GM12878 (cell line): ENCODE measurements at regions not wholly inside any gene's neighbourhood (a gene's known extent, or its start where the extent isn't known, plus 50 kb on each side); places are given as distances from the start of the nearest gene placed in this dataset.

ENCODE experiments used
- ATAC-seq: fragments of 200-7000 bp; cut with Tn5 transposase; 3 replicates; pipeline ENCODE4 v1.9.1; 2020; ENCODE audit warnings: mild to moderate bottlenecking, moderate library complexity
- BruUV-seq: library from RNA; stranded (reverse); fragments of 400-500 nt; replicated peaks from 2 replicates; lab custom pipeline; 2021; lab: Mats Ljungman, UMichigan
- CTCF ChIA-PET: fragments of 300-600 bp; sonication (Branson Sonifier 250); formaldehyde crosslinking; extraction: SDS; loops from one replicate; lab custom pipeline; 2021; ENCODE audit warnings: inconsistent platforms; lab: Yijun Ruan, JAX
- POLR2A ChIA-PET: fragments of 350-600 bp; formaldehyde crosslinking; extraction: SDS; loops from one replicate; lab custom pipeline; 2021; ENCODE audit warnings: inconsistent platforms; lab: Charles Lee
- RAD21 ChIA-PET: fragments of 300-600 bp; sonication (Branson Sonifier 250); formaldehyde crosslinking; loops from one replicate; lab custom pipeline; 2023; ENCODE audit warnings: antibody characterized with exemption; ENCODE audit not compliant: unreplicated experiment; lab: Charles Lee
- SMC1A ChIA-PET: fragments of 300-600 bp; sonication (Branson Sonifier 250); formaldehyde crosslinking; loops from one replicate; lab custom pipeline; 2023; ENCODE audit not compliant: unreplicated experiment, uncharacterized antibody; lab: Charles Lee
- DNase-seq: peaks from one replicate; pipeline ENCODE4 v3.0.0-alpha.2; 2011; ENCODE audit warnings: low read depth, low spot score
- FAIRE-seq: peaks from 3 replicates; lab custom pipeline; 2011; peaks lifted over from hg19 to GRCh38; lab: Jason Lieb, UNC
- H2AFZ ChIP-seq: 2 replicates; pipeline ENCODE4 v1.6.0; 2011; ENCODE audit warnings: low read depth, low read length, control low read depth; ENCODE audit not compliant: control insufficient read depth
- H3K27ac ChIP-seq: 2 replicates; pipeline ENCODE4 v1.5.1; 2011; ENCODE audit warnings: control low read depth; ENCODE audit not compliant: control insufficient read depth, insufficient read depth
- H3K27me3 ChIP-seq, 2 experiments: replicated peaks in 1 of 2; 2 replicates each; pipeline versions ENCODE4 v1.6.0 to v1.6.1; 2011; ENCODE audit warnings: low read length in 1 of 2; ENCODE audit not compliant: control insufficient read depth in 2 of 2, insufficient read depth in 2 of 2
- H3K36me3 ChIP-seq, 2 experiments: 2 replicates each; pipeline ENCODE4 v1.5.1; 2011; ENCODE audit warnings: low read length in 1 of 2; ENCODE audit not compliant: control insufficient read depth in 2 of 2, insufficient read depth in 2 of 2
- H3K4me1 ChIP-seq: 2 replicates; pipeline ENCODE4 v1.6.1; 2011; ENCODE audit warnings: mild to moderate bottlenecking, low read length, moderate library complexity, mixed read lengths; ENCODE audit not compliant: control insufficient read depth, insufficient read depth
- H3K4me2 ChIP-seq: 2 replicates; pipeline ENCODE4 v1.6.0; 2011; ENCODE audit warnings: control low read depth; ENCODE audit not compliant: control insufficient read depth, insufficient read depth
- H3K4me3 ChIP-seq: fragments of 200-600 bp; sonication (generic); 2 replicates; pipeline ENCODE4 v1.5.1; 2016
- H3K79me2 ChIP-seq: 2 replicates; pipeline ENCODE4 v1.6.0; 2011; ENCODE audit warnings: low read length; ENCODE audit not compliant: control insufficient read depth, insufficient read depth
- H3K9ac ChIP-seq: 2 replicates; pipeline ENCODE4 v1.8.0; 2011; ENCODE audit warnings: low read length, control low read depth, mixed read lengths; ENCODE audit not compliant: control insufficient read depth, insufficient read depth
- H3K9me3 ChIP-seq: replicated peaks from 3 replicates; pipeline ENCODE4 v1.5.1; 2011; ENCODE audit warnings: mild to moderate bottlenecking, low read length; ENCODE audit not compliant: control insufficient read depth, insufficient read depth
- H4K20me1 ChIP-seq: 2 replicates; pipeline ENCODE4 v1.6.0; 2011; ENCODE audit not compliant: control insufficient read depth, insufficient read depth
- ASH2L ChIP-seq: fragments of 300-600, 200-600 bp; sonication (generic); IDR thresholded peaks from 2 replicates; pipeline ENCODE4 v1.6.1; 2017; ENCODE audit warnings: low read depth, mild to moderate bottlenecking, borderline replicate concordance
- FOXK2 ChIP-seq: fragments of 450-650 bp; IDR thresholded peaks from 2 replicates; pipeline ENCODE4 v1.6.1; 2017; ENCODE audit warnings: mild to moderate bottlenecking, moderate library complexity
- KDM1A ChIP-seq: fragments of 200-600 bp; sonication (generic); IDR thresholded peaks from 2 replicates; pipeline ENCODE4 v1.6.1; 2016; ENCODE audit warnings: borderline replicate concordance
- MXI1 ChIP-seq: fragments of 150-350 bp; IDR thresholded peaks from 2 replicates; pipeline ENCODE4 v1.6.1; 2011; ENCODE audit warnings: low read depth, mild to moderate bottlenecking, inconsistent platforms, low read length, improper control_type of control experiment
- PRDM15 ChIP-seq: fragments of 450-650 bp; formaldehyde crosslinking; IDR thresholded peaks from 2 replicates; pipeline ENCODE4 v1.4.0; 2020; ENCODE audit warnings: mild to moderate bottlenecking, moderate library complexity
- ZNF274 ChIP-seq: IDR thresholded peaks from one replicate; pipeline ENCODE4 v1.8.0; 2011; ENCODE audit not compliant: insufficient read length, insufficient read depth
- ZNF384 ChIP-seq: IDR thresholded peaks from 2 replicates; pipeline ENCODE4 v1.6.1; 2012; ENCODE audit warnings: low read depth, mild to moderate bottlenecking, low read length, improper control_type of control experiment, borderline replicate concordance
- ZNF592 ChIP-seq: fragments of 450-650 bp; IDR thresholded peaks from 2 replicates; pipeline ENCODE4 v1.6.1; 2017; ENCODE audit warnings: mild to moderate bottlenecking, moderate library complexity
- WGBS: methylation state at CpG from one replicate; pipeline ENCODE4 v1.1.6; 2016; ENCODE audit warnings: low lambda C conversion rate; ENCODE audit not compliant: insufficient replicate concordance, insufficient coverage; ENCODE audit errors: missing lambda C conversion rate; 5-methylcytosine and 5-hydroxymethylcytosine counted together
- in situ Hi-C: fragments of 300-500 bp; cut with MboI; formaldehyde crosslinking; loops from 9 replicates; pipeline ENCODE4 v1.14.3; 2018; ENCODE audit warnings: mixed read lengths
- intact Hi-C: fragments of 100-400 bp; cut with micrococcal nuclease; formaldehyde crosslinking; loops from one replicate; pipeline ENCODE4 v1.14.2; 2022; ENCODE audit not compliant: unreplicated experiment

- Histone ChIP-seq H2AFZ (no peak overlapping the region), H3K36me3 (no peaks in the 10 kb centered on the region), H3K27me3 (no peaks in the 10 kb centered on the region), H3K27ac (no peak overlapping the region), H3K9me3 (no peaks in the 10 kb centered on the region; the same call in 2 of the 3 replicates), H3K9ac (no peak overlapping the region), H3K4me2 (no peak overlapping the region), H3K79me2 (no peaks in the 10 kb centered on the region), H3K4me1 (no peaks in the 10 kb centered on the region), H3K4me3 (no peak overlapping the region), H4K20me1 (no peaks in the 10 kb centered on the region)
- 42% methylated on average over 17 of the region's 17 CpGs for WGBS
- ChIA-PET POLR2A (no interaction called here), CTCF (no interaction called here), SMC1A (no interaction called here), RAD21 (no interaction called here)
- in situ Hi-C loops (no loop called here), intact Hi-C loops (no loop called here)
- no peak for TF ChIP-seq ZNF592
- TF ChIP-seq ZNF274, result no peak
- TF ChIP-seq ZNF384, result no peak
- no peak for TF ChIP-seq FOXK2
- TF ChIP-seq ASH2L, result no peak
- no peak for TF ChIP-seq PRDM15 (CRISPR knock-in tag)
- TF ChIP-seq MXI1, result no peak
- no peak for TF ChIP-seq KDM1A
- BruUV-seq, result no TSS peak
- FAIRE-seq (no peak), ATAC-seq (no peak), DNase-seq (no peak)
These were observed 878.0 kb downstream of the KCNJ18 start for GRCh38 chr17:22570144-22570845.
